MCF 10A (cell line): ENCODE measurements at regions not wholly inside any gene's neighbourhood (a gene's known extent, or its start where the extent isn't known, plus 50 kb on each side); places are given as distances from the start of the nearest gene placed in this dataset.

Experiments used
- BruUV-seq: library from RNA; stranded (reverse); fragments of 400-500 nt; replicated peaks from 2 replicates; lab custom pipeline; 2021; lab: Mats Ljungman, UMichigan
- CTCF ChIA-PET: fragments of 300-600 bp; sonication (Branson Sonifier 250); formaldehyde crosslinking; extraction: SDS; loops from one replicate; lab custom pipeline; 2021; ENCODE audit warnings: antibody characterized with exemption, inconsistent platforms; lab: Yijun Ruan, JAX
- POLR2A ChIA-PET: fragments of 300-600, 350-650 bp; sonication (Branson Sonifier 250); formaldehyde crosslinking; extraction: SDS; loops from one replicate; lab custom pipeline; 2020; ENCODE audit warnings: antibody characterized with exemption, inconsistent platforms; lab: Yijun Ruan, JAX
- DNase-seq: peaks from one replicate; pipeline ENCODE4 v3.0.0-alpha.2; 2018; ENCODE audit not compliant: unreplicated experiment
- H3K27ac Mint-ChIP-seq: one replicate; pipeline ENCODE4 v1.8.0; 2022; ENCODE audit warnings: mild to moderate bottlenecking, low read depth, mixed read lengths; ENCODE audit not compliant: unreplicated experiment
- H3K27me3 Mint-ChIP-seq: one replicate; pipeline ENCODE4 v1.8.0; 2022; ENCODE audit warnings: mixed read lengths; ENCODE audit not compliant: insufficient read depth, unreplicated experiment
- H3K36me3 Mint-ChIP-seq: one replicate; pipeline ENCODE4 v1.8.0; 2022; ENCODE audit warnings: mild to moderate bottlenecking, moderate library complexity, mixed read lengths; ENCODE audit not compliant: insufficient read depth, unreplicated experiment
- H3K4me1 Mint-ChIP-seq: one replicate; pipeline ENCODE4 v1.8.0; 2022; ENCODE audit warnings: mixed read lengths; ENCODE audit not compliant: insufficient read depth, unreplicated experiment
- H3K4me3 Mint-ChIP-seq: one replicate; pipeline ENCODE4 v1.8.0; 2022; ENCODE audit warnings: mild to moderate bottlenecking, moderate library complexity, mixed read lengths; ENCODE audit not compliant: unreplicated experiment
- H3K9me3 Mint-ChIP-seq: one replicate; pipeline ENCODE4 v1.8.0; 2022; ENCODE audit warnings: mixed read lengths; ENCODE audit not compliant: unreplicated experiment
- CTCF ChIP-seq: fragments of 200-600 bp; IDR thresholded peaks from one replicate; pipeline ENCODE4 v1.8.0; 2022; ENCODE audit warnings: antibody characterized with exemption, mild to moderate bottlenecking; ENCODE audit not compliant: unreplicated experiment
- intact Hi-C: fragments of 100-400 bp; cut with micrococcal nuclease; formaldehyde crosslinking; loops from 2 replicates; pipeline ENCODE4 v1.14.1; 2022

- BruUV-seq, result no TSS peak
- intact Hi-C loops, result no loop called here
- no peak overlapping the region for H3K4me3 Mint-ChIP-seq
- H3K36me3 Mint-ChIP-seq, result peaks cover 6% of the 10 kb centered on the region
- no peaks in the 10 kb centered on the region for H3K4me1 Mint-ChIP-seq
- no peaks in the 10 kb centered on the region for H3K9me3 Mint-ChIP-seq
- no peak overlapping the region for H3K27ac Mint-ChIP-seq
- TF ChIP-seq CTCF, result no peak
- no peak for DNase-seq
- peaks cover 64% of the 10 kb centered on the region for H3K27me3 Mint-ChIP-seq
- ChIA-PET POLR2A (no interaction called here), CTCF (interaction anchor here (0.6 to 0.9 kb wide), 3 partner anchors 21 to 448 kb away, joined by 3 read pairs; no protein-coding TSS in a partner anchor)
Measured at GRCh38 chr3:127424766-127425504, 137.1 kb upstream of the PRR20G start.

DNA sequence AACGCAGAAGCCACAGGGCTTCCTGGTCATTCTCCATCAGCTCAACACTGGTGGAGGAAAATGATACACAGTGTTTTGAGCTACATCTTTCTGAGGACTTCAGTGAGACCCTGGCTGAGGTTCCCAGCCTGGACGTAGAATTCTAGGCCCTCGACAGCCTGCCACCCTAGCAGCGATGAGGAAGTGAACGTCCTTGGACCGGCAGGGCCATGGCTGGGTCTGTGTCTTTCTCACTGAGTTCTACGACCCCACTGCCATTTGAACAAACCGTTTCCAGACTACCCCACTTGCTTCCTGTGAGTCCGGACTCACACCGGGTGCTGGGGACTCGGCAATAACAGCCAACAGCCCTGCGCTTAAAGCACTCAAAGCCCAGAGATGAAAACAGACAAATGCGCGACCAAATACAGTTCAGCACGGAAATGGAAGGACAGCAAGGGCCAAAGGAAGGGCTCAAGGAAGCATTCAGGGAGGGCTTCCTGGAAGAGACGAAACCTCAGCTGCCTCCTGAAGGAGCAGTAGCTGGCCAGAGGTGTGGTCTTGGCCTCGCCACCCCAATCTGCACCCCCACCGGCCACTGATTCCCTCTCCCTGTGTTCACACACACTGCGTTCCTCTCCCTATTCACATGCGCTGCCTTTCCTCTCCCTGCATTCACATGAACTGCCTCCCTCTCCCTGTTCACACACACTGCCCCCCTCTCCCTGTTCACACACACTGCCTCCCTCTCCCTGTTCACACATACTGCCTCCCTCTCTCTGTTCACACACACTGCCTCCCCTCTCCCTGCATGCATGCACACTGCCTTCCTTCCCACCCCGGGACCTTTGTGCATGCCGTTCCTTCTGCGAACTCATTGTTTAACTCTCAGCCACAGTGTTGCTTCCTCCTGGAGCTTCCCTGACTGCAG is 136.3 kb upstream of the PRR20G start:
- H3K4me3 Mint-ChIP-seq, result no peak overlapping the region
- BruUV-seq, result no TSS peak
- peaks cover 70% of the 10 kb centered on the region for H3K27me3 Mint-ChIP-seq
- intact Hi-C loops, result no loop called here
- ChIA-PET POLR2A (no interaction called here), CTCF (interaction anchor here (0.6 to 0.9 kb wide), 2 partner anchors 124 to 447 kb away, joined by 3 read pairs; no protein-coding TSS in a partner anchor)
- H3K27ac Mint-ChIP-seq, result no peak overlapping the region
- H3K36me3 Mint-ChIP-seq, result peaks cover 6% of the 10 kb centered on the region
- TF ChIP-seq CTCF, result no peak
- no peaks in the 10 kb centered on the region for H3K9me3 Mint-ChIP-seq
- H3K4me1 Mint-ChIP-seq, result no peaks in the 10 kb centered on the region
- DNase-seq, result no peak

DNA sequence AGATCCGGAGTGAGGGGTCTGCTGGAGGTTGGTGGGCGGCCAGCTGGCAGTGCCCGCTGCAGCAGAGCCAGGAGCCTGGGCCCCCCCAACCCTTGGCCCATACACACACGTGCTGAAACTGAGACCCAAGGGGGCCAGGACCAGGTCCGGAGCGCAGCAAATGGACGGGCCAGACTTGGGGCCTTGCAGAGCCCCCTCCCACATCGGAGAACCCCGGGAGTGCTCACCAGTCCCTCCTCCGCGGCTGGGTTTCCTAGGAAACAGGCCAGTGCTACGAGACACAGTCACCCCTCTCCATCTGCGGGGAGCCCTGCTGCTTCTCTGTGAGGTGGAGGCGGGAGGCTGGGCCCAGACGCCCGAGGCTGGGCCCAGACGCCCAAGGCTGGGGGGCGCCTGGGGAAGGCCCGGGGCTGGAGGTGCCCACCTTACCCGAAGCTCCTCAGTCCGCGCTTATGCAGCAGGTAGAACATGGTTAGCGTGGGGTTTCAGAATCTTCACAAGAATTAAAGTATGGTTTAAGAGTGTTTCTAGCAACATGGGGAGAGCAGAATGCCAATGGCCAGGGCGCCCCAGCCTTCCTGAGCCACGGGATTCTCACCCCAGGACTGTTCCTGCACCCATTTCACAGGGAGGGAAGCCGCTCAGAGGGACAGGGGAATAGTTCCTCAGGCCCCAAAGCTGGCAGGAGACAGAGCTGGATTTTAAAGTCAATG is 135.0 kb upstream of the PRR20G start:
- Mint-ChIP-seq H3K27me3 (peaks cover 70% of the 10 kb centered on the region), H3K4me3 (no peak overlapping the region), H3K9me3 (no peaks in the 10 kb centered on the region), H3K27ac (no peak overlapping the region), H3K4me1 (no peaks in the 10 kb centered on the region), H3K36me3 (peaks cover 6% of the 10 kb centered on the region)
- ChIA-PET POLR2A (no interaction called here), CTCF (interaction anchor here (1.2 kb wide), 1 partner anchor 29 kb away, joined by 3 read pairs; no protein-coding TSS in a partner anchor)
- TF ChIP-seq CTCF, result no peak
- no peak for DNase-seq
- BruUV-seq, result no TSS peak
- intact Hi-C loops, result no loop called here
